ENCODE measurements at regions not wholly inside any gene's neighbourhood (a gene's known extent, or its start where the extent isn't known, plus 50 kb on each side); places are given as distances from the start of the nearest gene placed in this dataset.

- no peak for FAIRE-seq
- no peak for DNase-seq (ENCODE audit: low spot score)
Observed at GRCh38 chr10:83357004-83357403, 782.3 kb upstream of the GHITM start.

GRCh38 chr10:83357627-83358026 is 781.7 kb upstream of the GHITM start:
- DNase-seq (ENCODE audit: low spot score) (no peak), FAIRE-seq (no peak)

GRCh38 chr10:83367036-83367435 is 772.3 kb upstream of the GHITM start:
- no peak for DNase-seq (ENCODE audit: low spot score)

GRCh38 chr10:83371696-83372490 is 767.4 kb upstream of the GHITM start:
- DNase-seq (ENCODE audit: low spot score) (no peak), FAIRE-seq (no peak)

More at GRCh38 chr10:83367036-83367435, 772.3 kb upstream of the GHITM start:
- no peak for FAIRE-seq

- no peak for FAIRE-seq
- DNase-seq (ENCODE audit: low spot score), result no peak
Observed at GRCh38 chr10:83372646-83373045, 766.7 kb upstream of the GHITM start.

GRCh38 chr10:83373671-83374070 is 765.6 kb upstream of the GHITM start:
- FAIRE-seq, result no peak
- DNase-seq (ENCODE audit: low spot score), result peak; percentile 10

GRCh38 chr10:83374741-83375140 is 764.6 kb upstream of the GHITM start:
- FAIRE-seq (no peak), DNase-seq (ENCODE audit: low spot score) (no peak)

GRCh38 chr10:83375274-83375673 is 764.0 kb upstream of the GHITM start:
- DNase-seq (ENCODE audit: low spot score) (no peak), FAIRE-seq (no peak)

- FAIRE-seq, result no peak
- no peak for DNase-seq (ENCODE audit: low spot score)
Observed at GRCh38 chr10:83397806-83398205, 741.5 kb upstream of the GHITM start.

- DNase-seq (ENCODE audit: low spot score) (no peak), FAIRE-seq (no peak)
Observed at GRCh38 chr10:83410570-83410969, 728.7 kb upstream of the GHITM start.

GRCh38 chr10:83425306-83425705 is 714.0 kb upstream of the GHITM start:
- FAIRE-seq, result no peak
- DNase-seq (ENCODE audit: low spot score), result no peak

GRCh38 chr10:83427101-83427500 is 712.2 kb upstream of the GHITM start:
- DNase-seq (ENCODE audit: low spot score) (no peak), FAIRE-seq (no peak)

- FAIRE-seq (no peak), DNase-seq (ENCODE audit: low spot score) (no peak)
Observed at GRCh38 chr10:83432261-83433045, 706.9 kb upstream of the GHITM start.

GRCh38 chr10:83433705-83434104 is 705.6 kb upstream of the GHITM start:
- DNase-seq (ENCODE audit: low spot score) (no peak), FAIRE-seq (no peak)

- no peak for DNase-seq (ENCODE audit: low spot score)
- FAIRE-seq, result no peak
Observed at GRCh38 chr10:83448013-83448412, 691.3 kb upstream of the GHITM start.

- DNase-seq (ENCODE audit: low spot score) (no peak), FAIRE-seq (no peak)
Observed at GRCh38 chr10:83458611-83459010, 680.7 kb upstream of the GHITM start.

GRCh38 chr10:83459124-83459523 is 680.2 kb upstream of the GHITM start:
- FAIRE-seq, result no peak
- DNase-seq (ENCODE audit: low spot score), result no peak

GRCh38 chr10:83469728-83470331 is 669.5 kb upstream of the GHITM start:
- FAIRE-seq, result no peak

GRCh38 chr10:83476211-83476610 is 663.1 kb upstream of the GHITM start:
- no peak for DNase-seq (ENCODE audit: low spot score)
- FAIRE-seq, result no peak

More at GRCh38 chr10:83469728-83470331, 669.5 kb upstream of the GHITM start:
- DNase-seq (ENCODE audit: low spot score), result no peak

GRCh38 chr10:83489161-83489560 is 650.1 kb upstream of the GHITM start:
- FAIRE-seq (no peak), DNase-seq (ENCODE audit: low spot score) (no peak)

- no peak for FAIRE-seq
Observed at GRCh38 chr10:83492004-83492403, 647.3 kb upstream of the GHITM start.

GRCh38 chr10:83512681-83513080 is 626.6 kb upstream of the GHITM start:
- DNase-seq (ENCODE audit: low spot score), result no peak
- no peak for FAIRE-seq

More at GRCh38 chr10:83492004-83492403, 647.3 kb upstream of the GHITM start:
- no peak for DNase-seq (ENCODE audit: low spot score)

Data from RCC 7860 (cell line).